GM23248 (cell line): ENCODE measurements at regions not wholly inside any gene's neighbourhood (a gene's known extent, or its start where the extent isn't known, plus 50 kb on each side); places are given as distances from the start of the nearest gene placed in this dataset.
A peak's percentile ranks its signal among the peaks of the same experiment; 100 is the strongest.

ENCODE experiments used
- DNase-seq: peaks from one replicate; pipeline ENCODE4 v3.0.0-alpha.2; 2015
- H2AFZ ChIP-seq: fragments of 200-600 bp; sonication (generic); 2 replicates; pipeline ENCODE4 v1.6.1; 2016; ENCODE audit warnings: antibody characterized with exemption
- H3F3A ChIP-seq: fragments of 200-600 bp; sonication (generic); 2 replicates; pipeline ENCODE4 v1.6.1; 2016; ENCODE audit warnings: mild to moderate bottlenecking, antibody characterized with exemption, mixed run types; ENCODE audit not compliant: insufficient read depth
- H3K27ac ChIP-seq: fragments of 200-600 bp; sonication (generic); 2 replicates; pipeline ENCODE4 v1.5.1; 2016; ENCODE audit warnings: mild to moderate bottlenecking
- H3K27me3 ChIP-seq: fragments of 200-600 bp; sonication (generic); replicated peaks from 2 replicates; pipeline ENCODE4 v1.6.1; 2016; ENCODE audit warnings: mild to moderate bottlenecking; ENCODE audit not compliant: insufficient read depth
- H3K36me3 ChIP-seq: fragments of 200-600 bp; sonication (generic); 2 replicates; pipeline ENCODE4 v1.6.1; 2016; ENCODE audit warnings: low read depth, mild to moderate bottlenecking
- H3K4me1 ChIP-seq: fragments of 200-600 bp; sonication (generic); 2 replicates; pipeline ENCODE4 v1.6.1; 2016; ENCODE audit warnings: mild to moderate bottlenecking; ENCODE audit not compliant: insufficient read depth
- H3K4me2 ChIP-seq: fragments of 200-600 bp; sonication (generic); one replicate; pipeline ENCODE4 v1.6.1; 2016; ENCODE audit warnings: mild to moderate bottlenecking; ENCODE audit not compliant: unreplicated experiment
- H3K4me3 ChIP-seq: fragments of 200-600 bp; sonication (generic); 2 replicates; pipeline ENCODE4 v1.5.1; 2016; ENCODE audit warnings: mild to moderate bottlenecking
- H3K79me2 ChIP-seq: fragments of 200-600 bp; sonication (generic); 2 replicates; pipeline ENCODE4 v1.6.1; 2016; ENCODE audit warnings: mild to moderate bottlenecking; ENCODE audit not compliant: insufficient read depth
- H3K9ac ChIP-seq: fragments of 200-600 bp; sonication (generic); 2 replicates; pipeline ENCODE4 v1.6.1; 2016; ENCODE audit warnings: mild to moderate bottlenecking
- H3K9me2 ChIP-seq: fragments of 200-600 bp; sonication (generic); 2 replicates; pipeline ENCODE4 v1.6.1; 2016; ENCODE audit warnings: mixed run types, mild to moderate bottlenecking, moderate library complexity; ENCODE audit not compliant: insufficient read depth
- H3K9me3 ChIP-seq: fragments of 200-600 bp; sonication (generic); one replicate; pipeline ENCODE4 v1.6.1; 2017; ENCODE audit warnings: low read depth
- H4K20me1 ChIP-seq: fragments of 200-600 bp; sonication (generic); 2 replicates; pipeline ENCODE4 v1.6.0; 2016; ENCODE audit not compliant: insufficient read depth
- EZH2 ChIP-seq: fragments of 200-600 bp; sonication (generic); IDR thresholded peaks from 2 replicates; pipeline ENCODE4 v1.6.1; 2018; ENCODE audit warnings: antibody characterized with exemption, mild to moderate bottlenecking; ENCODE audit not compliant: insufficient read depth, poor library complexity, severe bottlenecking
- EZH2phosphoT487 ChIP-seq: fragments of 200-600 bp; sonication (generic); IDR thresholded peaks from 2 replicates; pipeline ENCODE4 v1.6.1; 2018; ENCODE audit warnings: antibody characterized with exemption, moderate library complexity, mild to moderate bottlenecking, low read depth; ENCODE audit not compliant: insufficient read depth
- WGBS, 2 experiments: methylation state at CpG; one replicate each; pipeline ENCODE4 v1.1.6; 2015 to 2017; ENCODE audit warnings: low lambda C conversion rate in 2 of 2, low coverage in 1 of 2; ENCODE audit errors: missing lambda C conversion rate in 2 of 2; 5-methylcytosine and 5-hydroxymethylcytosine counted together
- in situ Hi-C: fragments of 300-500 bp; cut with MboI; formaldehyde crosslinking; loops from 2 replicates; pipeline ENCODE4 v1.15.0; 2020

DNA sequence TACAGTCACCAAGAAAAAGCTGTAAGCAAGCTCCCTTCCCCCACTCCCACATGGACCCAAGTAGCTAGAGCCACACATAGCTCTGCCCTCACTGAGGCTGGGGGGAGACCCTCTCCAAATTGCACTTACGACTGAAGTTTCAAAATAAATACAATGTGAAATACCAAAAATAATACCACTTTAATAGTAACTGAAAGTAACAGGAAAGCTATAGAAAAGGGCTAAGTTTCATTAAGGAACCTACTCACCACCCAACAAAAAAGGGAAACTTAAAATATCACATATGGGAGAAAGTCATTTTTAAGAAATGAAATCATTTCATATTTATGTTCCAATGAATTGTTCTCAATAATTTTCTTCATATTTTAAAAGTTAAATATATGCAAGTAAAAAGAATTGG is 130.4 kb upstream of the UBE2E2 start:
- H3K36me3 ChIP-seq, result no peaks in the 10 kb centered on the region
- H3K9ac ChIP-seq, result no peak overlapping the region
- H3K9me3 ChIP-seq, result no peaks in the 10 kb centered on the region
- H3K4me1 ChIP-seq, result no peaks in the 10 kb centered on the region
- H3K79me2 ChIP-seq, result no peaks in the 10 kb centered on the region
- no peak overlapping the region for H3K4me2 ChIP-seq
- H3K4me3 ChIP-seq, result no peak overlapping the region
- DNase-seq, result no peak
- 61 to 76% methylated on average over 1 of the region's 1 CpG for WGBS, 2 experiments
- H3K27ac ChIP-seq, result no peak overlapping the region
- H3K9me2 ChIP-seq, result no peaks in the 10 kb centered on the region
- TF ChIP-seq EZH2phosphoT487 (no peak), EZH2 (no peak)
- no peaks in the 10 kb centered on the region for H3F3A ChIP-seq
- H2AFZ ChIP-seq, result no peak overlapping the region
- H4K20me1 ChIP-seq, result no peaks in the 10 kb centered on the region
- H3K27me3 ChIP-seq, result peaks cover 43% of the 10 kb centered on the region
- in situ Hi-C loops, result no loop called here

DNA sequence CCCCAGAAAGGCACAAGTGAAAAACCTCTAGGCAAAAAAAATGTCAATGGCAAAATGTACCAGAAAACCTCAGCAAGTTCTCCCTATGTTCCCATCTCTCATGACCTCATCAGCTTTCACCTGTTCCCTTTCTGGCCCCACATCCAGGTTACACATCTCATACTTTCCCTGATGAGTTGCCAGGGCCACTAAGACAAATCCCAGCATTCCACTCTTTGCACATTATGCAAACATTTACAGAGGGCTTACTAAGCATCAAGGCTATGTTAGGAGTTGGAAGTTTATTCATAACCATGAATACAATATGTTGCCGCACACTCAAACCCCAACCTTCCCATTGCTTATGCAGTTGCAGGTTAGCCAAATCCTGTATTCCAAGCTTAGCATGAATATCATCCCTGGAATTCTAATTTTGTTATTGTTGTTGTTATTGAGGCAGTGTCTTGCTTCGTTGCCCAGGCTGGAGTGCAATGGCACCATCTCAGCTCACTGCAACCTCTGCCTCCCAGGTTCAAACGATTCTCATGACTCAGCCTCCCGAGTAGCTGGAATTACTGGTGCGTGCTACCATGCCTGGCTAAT is 129.3 kb upstream of the UBE2E2 start:
- H3K4me3 ChIP-seq, result no peak overlapping the region
- H3K79me2 ChIP-seq, result no peaks in the 10 kb centered on the region
- no peaks in the 10 kb centered on the region for H3K9me3 ChIP-seq
- DNase-seq, result no peak
- H3K27me3 ChIP-seq, result peaks cover 33% of the 10 kb centered on the region
- no peak overlapping the region for H3K9ac ChIP-seq
- no peak overlapping the region for H3K4me2 ChIP-seq
- H3K9me2 ChIP-seq, result no peaks in the 10 kb centered on the region
- TF ChIP-seq EZH2 (no peak), EZH2phosphoT487 (no peak)
- H3K36me3 ChIP-seq, result no peaks in the 10 kb centered on the region
- H3K4me1 ChIP-seq, result no peaks in the 10 kb centered on the region
- in situ Hi-C loops, result no loop called here
- H2AFZ ChIP-seq, result no peak overlapping the region
- H3F3A ChIP-seq, result no peaks in the 10 kb centered on the region
- H4K20me1 ChIP-seq, result no peaks in the 10 kb centered on the region
- no peak overlapping the region for H3K27ac ChIP-seq
- WGBS, 2 experiments, result 75% methylated on average over 5 of the region's 5 CpGs

DNA sequence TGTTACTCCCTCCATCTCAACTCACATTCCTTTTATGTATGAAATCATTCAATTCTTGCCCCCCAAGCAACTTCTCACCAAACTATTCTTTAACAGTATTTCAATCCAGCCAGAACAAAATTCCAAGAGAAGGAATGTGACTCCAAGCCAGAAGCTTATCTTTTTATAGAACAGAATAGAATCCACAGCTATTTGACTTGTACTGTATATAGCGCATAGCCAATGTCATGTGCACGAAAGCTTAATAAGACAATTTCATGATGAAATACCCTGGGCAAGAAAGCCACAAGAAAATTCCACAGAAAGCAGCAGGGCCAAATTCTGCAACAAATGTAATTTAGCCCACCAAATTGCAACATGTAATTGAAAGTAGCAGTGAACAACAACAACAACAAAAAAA is 127.6 kb upstream of the UBE2E2 start:
- TF ChIP-seq EZH2phosphoT487, result no peak
- TF ChIP-seq EZH2, result no peak
- H3F3A ChIP-seq, result no peaks in the 10 kb centered on the region

DNA sequence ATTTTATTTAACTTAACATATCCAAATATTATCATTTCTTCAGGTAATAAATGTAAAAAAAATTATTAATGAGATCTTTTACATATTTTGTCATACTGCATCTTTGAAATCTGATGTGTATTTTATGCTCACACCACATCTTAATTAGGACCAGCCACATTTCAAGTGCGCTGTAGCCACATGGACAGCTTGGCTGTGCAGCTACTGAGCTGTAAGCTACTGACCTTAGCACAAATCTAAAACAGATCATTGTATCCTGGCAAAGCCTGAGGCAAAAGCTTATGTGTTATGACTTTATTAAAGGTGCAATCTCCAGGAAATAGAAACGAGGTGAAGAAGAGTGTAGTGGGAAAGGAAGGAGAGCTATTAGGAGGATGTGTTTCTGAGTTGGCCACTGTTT is 126.7 kb upstream of the UBE2E2 start:
- no peak for DNase-seq
- Histone ChIP-seq H3K9me2 (no peaks in the 10 kb centered on the region), H3K36me3 (no peaks in the 10 kb centered on the region), H3K4me1 (no peaks in the 10 kb centered on the region), H3K27ac (no peak overlapping the region), H3K4me2 (no peak overlapping the region), H3F3A (no peaks in the 10 kb centered on the region), H3K9me3 (no peaks in the 10 kb centered on the region), H2AFZ (no peak overlapping the region), H3K4me3 (no peak overlapping the region), H3K79me2 (no peaks in the 10 kb centered on the region), H4K20me1 (no peaks in the 10 kb centered on the region), H3K9ac (no peak overlapping the region), H3K27me3 (peaks cover 28% of the 10 kb centered on the region)
- in situ Hi-C loops, result no loop called here
- WGBS, 2 experiments, result 6% methylated on average over 2 of the region's 2 CpGs
- TF ChIP-seq EZH2phosphoT487 (no peak), EZH2 (no peak)

More for the DNA sequence above, 127.6 kb upstream of the UBE2E2 start:
- no peak overlapping the region for H3K9ac ChIP-seq
- H3K4me1 ChIP-seq, result no peaks in the 10 kb centered on the region
- 44 to 62% methylated on average over 2 of the region's 2 CpGs for WGBS, 2 experiments
- H3K9me3 ChIP-seq, result no peaks in the 10 kb centered on the region
- no peaks in the 10 kb centered on the region for H4K20me1 ChIP-seq
- no peak overlapping the region for H2AFZ ChIP-seq
- H3K4me3 ChIP-seq, result no peak overlapping the region
- in situ Hi-C loops, result no loop called here
- DNase-seq, result peak; percentile 8
- no peaks in the 10 kb centered on the region for H3K79me2 ChIP-seq
- no peaks in the 10 kb centered on the region for H3K9me2 ChIP-seq
- no peak overlapping the region for H3K27ac ChIP-seq
- peaks cover 32% of the 10 kb centered on the region for H3K27me3 ChIP-seq
- no peaks in the 10 kb centered on the region for H3K36me3 ChIP-seq
- no peak overlapping the region for H3K4me2 ChIP-seq

DNA sequence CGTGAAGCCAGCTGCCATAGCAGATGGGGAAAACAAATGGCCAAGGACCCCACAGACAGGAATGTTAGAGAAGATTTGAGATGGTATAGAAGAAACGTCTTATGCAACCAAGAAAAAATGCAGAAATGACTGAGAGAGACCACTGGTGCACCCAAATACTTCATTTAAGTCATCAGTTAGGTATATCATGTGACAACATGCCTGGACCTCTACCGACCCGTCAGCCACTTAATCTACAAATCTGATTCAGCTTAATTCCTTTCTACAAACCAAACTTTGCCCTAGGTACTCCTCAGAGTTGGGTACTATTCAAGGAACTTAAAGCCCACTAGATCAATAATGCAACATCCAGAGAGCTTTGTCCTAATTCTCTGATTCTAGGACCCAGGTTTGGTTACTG is 126.0 kb upstream of the UBE2E2 start:
- H3K9ac ChIP-seq, result no peak overlapping the region
- DNase-seq, result no peak
- H4K20me1 ChIP-seq, result no peaks in the 10 kb centered on the region
- H3K27me3 ChIP-seq, result peaks cover 23% of the 10 kb centered on the region
- H3K36me3 ChIP-seq, result no peaks in the 10 kb centered on the region
- H3K79me2 ChIP-seq, result no peaks in the 10 kb centered on the region
- no peaks in the 10 kb centered on the region for H3F3A ChIP-seq
- H3K9me3 ChIP-seq, result no peaks in the 10 kb centered on the region
- H3K4me3 ChIP-seq, result no peak overlapping the region
- TF ChIP-seq EZH2 (no peak), EZH2phosphoT487 (no peak)
- no peaks in the 10 kb centered on the region for H3K4me1 ChIP-seq
- H3K9me2 ChIP-seq, result no peaks in the 10 kb centered on the region
- H2AFZ ChIP-seq, result no peak overlapping the region
- H3K4me2 ChIP-seq, result no peak overlapping the region
- in situ Hi-C loops, result no loop called here
- 62 to 68% methylated on average over 4 of the region's 4 CpGs for WGBS, 2 experiments
- no peak overlapping the region for H3K27ac ChIP-seq
